NCI-H187 treated with DMSO at 0.1 percent for 48 hours (cell line): ENCODE measurements at regions not wholly inside any gene's neighbourhood (a gene's known extent, or its start where the extent isn't known, plus 50 kb on each side); places are given as distances from the start of the nearest gene placed in this dataset.
A peak's percentile ranks its signal among the peaks of the same experiment; 100 is the strongest.
"Not testable (repeated sequence)": the region's sequence is repeated elsewhere in the genome, so short reads cannot be mapped to it uniquely, and the experiment has no call there.

Experiments used
- DNase-seq: peaks from one replicate; lab custom pipeline; 2025; lab: John Stamatoyannopoulos, UW

DNA sequence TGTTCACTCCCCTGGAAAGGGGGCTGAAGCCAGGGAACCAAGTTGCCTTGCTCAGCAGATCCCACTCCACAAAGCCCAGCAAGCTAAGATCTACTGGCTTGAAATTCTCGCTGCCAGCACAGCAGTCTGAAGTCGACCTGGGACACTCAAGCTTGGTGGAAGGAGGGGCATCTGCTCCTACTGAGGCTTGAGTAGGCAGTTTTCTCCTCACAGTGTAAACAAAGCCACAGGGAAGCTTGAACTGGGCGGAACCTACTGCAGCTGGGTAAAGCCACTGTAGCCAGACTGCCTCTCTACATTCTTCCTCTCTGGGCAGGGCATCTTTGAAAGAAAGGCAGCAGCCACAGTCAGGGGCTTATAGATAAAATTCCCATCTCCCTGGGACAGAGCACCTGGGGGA lies 495.0 kb downstream of the USP25 start:
- not testable (repeated sequence) for DNase-seq

DNA sequence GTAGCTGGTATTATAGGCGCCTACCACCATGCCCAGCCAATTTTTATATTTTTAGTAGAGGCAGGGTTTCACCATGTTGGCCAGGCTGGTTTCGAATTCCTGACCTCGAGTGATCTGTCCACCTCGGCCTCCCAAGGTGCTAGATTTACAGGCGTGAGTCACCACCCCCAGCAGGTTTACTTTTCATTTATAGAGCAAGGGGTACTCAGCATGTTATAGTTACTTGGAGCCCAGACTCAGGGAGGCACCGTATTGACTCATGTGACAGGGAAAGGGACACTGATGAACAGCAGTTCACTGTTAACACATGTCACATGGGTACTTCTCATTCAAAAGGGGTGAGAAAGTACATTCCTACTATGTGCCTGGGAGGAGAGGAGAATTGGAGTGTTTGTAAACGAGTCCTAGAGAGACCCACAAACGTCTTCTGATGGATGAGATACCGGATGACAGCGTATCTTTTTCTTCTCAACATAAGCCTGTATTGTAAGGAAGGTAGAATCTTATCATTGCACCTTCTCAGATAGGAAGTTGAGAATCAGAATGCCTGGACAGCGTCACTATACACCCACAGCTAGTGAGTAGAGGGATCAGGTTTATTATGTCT lies 510.0 kb downstream of the USP25 start:
- no peak for DNase-seq

DNA sequence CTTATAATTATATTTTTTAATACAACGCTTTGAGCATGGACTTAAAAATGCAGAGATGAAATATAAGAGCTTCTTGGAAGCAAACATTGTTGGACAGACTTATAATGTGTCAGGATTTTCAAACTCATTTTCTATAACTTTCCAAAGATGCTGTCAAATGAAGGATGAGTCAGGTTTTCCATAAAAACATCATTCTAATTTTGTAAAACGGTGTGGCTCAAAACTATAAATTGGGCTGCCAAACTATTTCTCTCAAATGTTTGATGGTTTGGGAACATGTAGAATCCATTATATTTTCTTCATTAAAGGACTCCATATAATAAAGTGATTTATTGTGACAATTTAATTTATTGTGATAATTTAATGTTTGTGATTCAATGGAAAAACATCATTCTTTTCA lies 511.2 kb downstream of the USP25 start:
- no peak for DNase-seq

DNA sequence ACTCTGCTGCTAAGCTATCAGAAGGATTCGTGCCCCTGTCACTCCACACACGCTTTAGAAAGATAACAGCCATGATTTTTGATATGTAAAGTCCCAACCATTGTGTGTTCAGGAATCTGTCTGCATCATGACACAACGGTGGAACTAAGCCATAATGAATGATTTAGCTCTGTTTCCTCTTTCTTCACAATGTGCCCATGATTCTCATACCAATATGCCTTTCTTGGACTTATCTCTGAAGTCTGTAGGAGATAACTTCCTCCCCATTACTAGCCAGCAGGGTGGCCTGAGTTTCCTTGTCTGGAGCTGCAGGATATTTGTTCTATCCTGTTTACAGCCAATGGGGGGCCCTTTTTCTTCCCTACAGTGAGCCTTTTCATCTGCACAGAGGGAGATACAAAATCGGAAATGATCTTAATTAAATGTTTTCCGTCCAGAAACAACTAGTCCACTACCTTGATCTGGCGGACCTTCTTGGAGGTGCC lies 511.7 kb downstream of the USP25 start:
- no peak for DNase-seq

DNA sequence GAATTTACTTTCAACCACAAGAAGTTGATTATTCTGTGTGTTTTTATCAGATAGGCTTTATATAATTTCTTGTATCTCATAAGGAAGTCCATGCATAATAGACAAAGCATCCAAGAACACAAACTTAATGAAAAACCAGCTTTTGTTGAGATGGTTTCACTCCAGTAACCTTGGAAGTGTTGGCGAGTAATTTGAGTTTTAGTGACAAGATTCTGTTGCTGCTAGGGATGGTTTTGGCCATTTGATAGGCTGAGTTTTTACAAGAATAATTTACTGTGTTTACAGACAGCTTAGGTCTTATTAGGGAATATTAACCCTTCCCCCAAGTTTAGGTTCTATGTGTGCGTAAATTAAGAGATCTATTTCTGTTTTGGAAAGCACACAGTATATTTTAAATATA lies 513.6 kb downstream of the USP25 start:
- DNase-seq = no peak

DNA sequence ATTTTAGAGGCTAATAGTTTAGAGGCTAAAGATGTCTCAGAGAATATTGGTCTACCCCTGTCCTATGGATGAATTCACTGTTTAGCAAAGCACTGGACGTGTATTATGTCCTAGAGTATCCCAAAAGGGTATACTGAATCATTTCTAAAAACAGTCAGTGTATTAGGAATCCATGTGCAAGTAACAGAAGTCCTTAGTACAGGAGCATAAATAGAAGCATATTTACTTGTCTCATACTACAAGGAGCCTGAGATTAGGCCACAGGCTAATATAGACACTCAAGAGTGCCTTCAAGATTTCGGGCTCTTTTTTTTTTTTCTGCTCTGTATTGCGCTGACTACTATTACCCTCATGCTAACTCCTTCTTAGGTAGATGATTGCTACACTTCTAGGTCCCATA lies 518.9 kb downstream of the USP25 start:
- no peak for DNase-seq

DNA sequence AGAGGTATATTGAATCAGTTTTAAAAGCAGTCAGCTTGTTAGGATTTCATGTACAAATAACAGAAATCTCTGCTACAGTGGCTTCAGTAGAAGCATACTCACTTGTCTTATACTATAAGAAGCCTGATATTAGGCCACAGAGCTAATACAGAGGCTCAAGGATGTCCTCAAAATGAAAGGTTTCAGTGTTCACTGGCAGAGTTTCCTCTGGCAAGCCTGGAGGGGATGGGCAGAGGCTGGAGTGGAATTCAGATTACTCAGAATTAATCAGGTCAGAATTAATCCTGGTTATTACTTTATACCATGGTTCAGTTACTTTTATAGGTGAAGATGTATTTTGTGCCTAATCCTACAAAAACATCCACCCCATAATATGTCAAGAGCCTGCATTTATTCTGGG lies 520.5 kb downstream of the USP25 start:
- DNase-seq = no peak

DNA sequence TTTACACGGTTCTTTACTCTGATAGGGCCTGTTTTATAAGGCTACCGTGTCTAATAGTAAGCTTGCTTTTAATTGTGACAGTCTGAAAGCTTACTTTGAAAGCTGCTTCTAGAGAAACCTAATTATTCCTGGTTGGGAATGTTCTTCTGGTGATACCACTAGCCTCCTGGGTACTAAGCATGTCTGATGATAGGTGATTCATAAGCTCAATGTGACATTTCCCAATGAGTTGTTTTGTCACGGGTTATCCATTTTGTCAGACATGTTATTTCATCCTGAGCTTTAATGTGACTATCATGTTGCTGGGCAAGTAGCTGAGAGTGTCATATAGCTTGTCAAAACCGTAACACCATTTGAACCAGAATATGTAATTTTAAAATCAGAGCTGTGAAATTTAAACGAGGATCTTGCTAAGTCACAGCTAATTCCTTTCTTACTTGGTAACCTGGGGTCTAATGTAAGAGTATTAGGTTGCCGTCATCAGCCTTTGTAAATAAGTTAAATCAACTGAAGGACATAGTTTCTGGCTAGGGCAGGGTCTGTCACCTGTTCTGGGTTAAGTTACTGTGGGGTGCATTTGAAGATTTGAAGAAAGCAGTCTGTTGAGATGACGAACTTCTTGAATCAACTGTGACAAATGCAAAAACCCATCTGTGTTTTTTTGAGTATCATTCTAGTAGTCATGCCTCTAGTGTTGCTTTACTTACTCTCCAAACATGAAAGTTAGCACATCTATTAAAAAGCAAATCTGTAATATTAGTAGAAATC lies 529.2 kb downstream of the USP25 start:
- no peak for DNase-seq

DNA sequence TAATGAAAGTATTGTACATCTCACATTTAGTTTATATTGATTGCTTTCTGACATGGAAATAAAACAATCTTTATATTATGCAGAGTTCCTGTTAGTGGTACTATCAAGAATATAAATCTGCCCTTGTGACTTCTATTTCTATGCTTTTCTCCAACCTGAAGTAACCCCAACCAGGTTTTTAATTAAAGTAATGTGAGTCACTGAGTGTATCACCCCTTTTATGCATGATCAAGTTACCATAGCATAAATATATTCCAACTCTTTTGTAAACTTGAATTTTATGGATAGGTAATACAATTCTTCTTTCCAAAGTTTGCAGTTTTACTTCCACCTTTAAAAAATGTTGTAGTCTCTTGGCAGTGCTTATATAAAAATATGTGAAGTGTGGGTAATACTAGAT lies 532.3 kb downstream of the USP25 start:
- DNase-seq = no peak

DNA sequence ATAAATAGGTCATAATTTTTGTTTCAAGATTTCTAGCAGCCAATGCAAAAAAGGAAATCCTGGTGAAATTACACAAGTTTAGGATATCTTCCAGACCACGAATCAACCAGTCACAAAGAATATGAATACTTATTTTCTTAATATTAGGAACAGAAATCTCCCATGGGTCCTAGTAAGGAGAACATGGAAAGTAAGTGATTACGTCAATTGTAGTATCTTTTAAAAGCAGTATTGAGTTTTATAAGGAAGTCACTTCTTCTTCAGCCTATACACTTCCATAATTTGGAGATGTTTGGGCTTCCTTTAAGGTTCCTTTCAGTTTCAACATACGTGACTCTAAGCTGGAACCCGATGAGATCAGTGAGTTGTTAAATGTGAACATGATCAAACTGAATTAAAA lies 534.5 kb downstream of the USP25 start:
- no peak for DNase-seq

DNA sequence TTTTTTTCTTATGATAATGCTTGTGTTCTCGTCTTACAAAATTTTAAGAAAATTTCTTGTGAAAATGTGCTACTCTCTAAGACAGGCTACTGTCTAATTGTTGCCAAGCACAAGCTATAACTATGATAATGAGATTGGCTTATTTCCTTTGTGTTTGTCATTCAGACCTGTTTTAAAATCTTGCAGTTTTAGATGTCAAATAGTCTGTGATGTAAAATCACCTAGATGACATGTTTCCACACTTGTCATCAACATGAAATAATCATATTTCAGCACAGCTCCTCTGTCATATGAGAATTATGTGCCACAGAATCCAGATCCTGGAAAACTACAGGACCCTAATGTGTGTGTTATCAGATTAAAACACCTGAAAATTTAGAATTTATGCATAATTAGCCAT lies 539.7 kb downstream of the USP25 start:
- DNase-seq = no peak

DNA sequence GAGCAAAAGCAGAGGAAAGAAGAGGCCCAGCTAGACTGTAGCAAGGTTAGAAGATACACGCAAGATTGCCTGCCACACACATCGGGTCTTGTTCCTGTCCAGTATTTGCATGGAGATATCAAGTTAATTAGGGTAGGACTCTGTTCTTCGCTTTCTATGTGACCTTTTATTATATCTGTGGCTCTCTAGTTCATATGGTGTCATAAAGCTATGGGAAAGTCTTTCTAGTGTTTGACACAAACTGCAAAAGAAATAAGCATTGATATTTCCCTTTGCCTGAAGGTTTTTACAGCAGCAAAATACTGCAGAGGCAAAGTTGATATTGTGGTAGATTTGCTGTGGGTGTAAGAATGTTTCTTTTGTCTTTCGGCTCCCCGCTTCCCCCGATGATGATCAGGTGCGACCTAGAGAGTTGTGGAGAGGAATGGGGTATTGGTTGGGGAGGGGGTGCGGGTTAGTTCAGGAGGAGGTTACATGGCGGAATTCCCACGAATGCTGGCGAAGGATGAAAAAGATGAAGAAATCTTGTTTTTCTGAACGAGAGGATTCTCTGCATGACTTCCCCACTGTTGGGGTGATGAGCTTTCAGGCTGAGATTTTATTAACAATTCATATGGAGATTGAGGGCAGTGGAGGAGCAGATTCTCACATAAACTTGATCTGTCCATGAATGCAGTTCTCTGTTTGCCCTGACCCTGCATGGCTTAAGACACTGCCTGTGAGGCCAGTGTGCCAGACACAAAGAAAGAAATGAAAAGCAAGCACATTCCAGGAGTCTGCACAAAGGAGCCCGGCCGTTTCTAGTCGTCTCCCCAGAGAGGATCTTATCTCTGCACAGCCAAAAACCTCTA lies 550.2 kb downstream of the USP25 start:
- DNase-seq = no peak

DNA sequence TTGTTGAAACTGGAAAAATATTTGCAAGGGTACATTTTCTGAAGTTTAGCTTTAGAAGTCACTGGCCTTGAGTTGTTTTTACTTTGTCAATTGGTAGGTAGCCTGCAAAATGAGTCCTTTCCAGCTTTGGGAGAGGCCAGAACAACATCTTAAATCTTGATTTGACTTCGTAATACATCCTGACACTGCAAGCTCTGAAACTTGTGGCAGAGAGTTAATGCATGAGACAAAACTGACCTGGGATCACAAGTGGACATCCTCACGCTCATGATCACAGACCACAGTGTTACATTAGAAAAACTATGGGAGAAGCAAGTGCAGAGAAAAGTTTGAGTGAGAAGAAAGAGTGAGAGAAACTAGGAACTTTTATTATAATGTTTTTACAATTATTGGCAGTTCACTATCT lies 550.9 kb downstream of the USP25 start:
- no peak for DNase-seq

DNA sequence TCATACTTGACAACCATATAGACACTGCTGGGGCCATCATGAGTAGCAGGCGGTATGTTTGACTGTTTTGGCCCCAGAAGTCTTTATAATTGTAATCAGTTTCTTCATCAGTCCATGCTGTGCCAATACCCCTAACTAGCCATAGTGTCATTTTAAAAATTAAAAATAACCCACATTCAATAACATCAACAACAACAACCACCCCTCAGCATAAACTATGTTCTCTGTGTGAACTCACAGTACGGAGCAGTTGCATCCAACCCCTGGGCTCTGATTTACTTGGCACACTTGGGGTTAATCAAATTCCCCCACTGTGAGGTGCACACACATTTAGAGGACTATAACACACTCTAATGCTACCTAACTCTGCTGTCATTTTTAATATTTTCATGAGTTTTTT lies 553.7 kb downstream of the USP25 start:
- no peak for DNase-seq

DNA sequence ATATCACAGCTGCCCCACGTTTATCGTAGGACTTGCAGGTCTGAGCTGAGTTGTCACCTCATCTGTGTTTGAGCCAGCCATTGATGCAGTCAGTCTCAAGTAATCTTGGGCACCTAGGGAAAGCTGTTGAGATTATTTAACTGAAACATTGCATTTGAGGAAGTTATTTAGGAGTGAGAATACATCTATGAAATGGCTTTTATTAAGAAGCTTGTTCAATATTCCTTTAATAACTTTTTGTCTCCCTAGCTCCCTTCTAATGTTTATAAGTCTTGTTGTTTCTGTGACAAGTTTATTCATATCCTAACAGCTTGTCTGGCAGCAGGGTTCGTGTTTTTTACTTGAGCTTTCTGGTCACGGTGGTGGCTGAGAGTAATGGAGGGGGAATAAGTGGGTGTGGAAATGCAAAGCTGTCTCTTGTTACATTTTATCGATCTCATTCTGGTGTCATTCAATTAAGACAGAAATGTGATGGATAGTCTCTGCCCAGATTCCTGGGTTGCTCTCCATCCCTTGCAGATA lies 555.9 kb downstream of the USP25 start:
- DNase-seq = peak; percentile 6

DNA sequence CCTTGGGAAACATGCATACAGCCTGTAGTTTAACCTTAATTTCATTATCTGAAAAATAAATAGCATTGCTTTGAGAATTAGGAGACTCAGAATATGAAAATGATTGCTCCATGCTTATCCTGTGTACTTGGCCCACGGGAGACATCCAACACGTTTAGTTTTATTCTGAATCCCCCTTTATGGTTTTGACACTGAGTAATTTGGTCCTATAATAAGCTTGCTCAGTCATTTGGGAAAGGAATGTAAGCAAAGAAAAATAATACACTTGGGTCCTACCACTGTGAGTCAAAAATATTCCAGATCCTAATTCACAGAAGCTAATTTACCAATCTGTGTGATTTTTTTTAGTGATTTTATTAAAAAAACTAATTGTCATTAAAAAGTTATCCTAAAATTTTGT lies 557.3 kb downstream of the USP25 start:
- DNase-seq = no peak

DNA sequence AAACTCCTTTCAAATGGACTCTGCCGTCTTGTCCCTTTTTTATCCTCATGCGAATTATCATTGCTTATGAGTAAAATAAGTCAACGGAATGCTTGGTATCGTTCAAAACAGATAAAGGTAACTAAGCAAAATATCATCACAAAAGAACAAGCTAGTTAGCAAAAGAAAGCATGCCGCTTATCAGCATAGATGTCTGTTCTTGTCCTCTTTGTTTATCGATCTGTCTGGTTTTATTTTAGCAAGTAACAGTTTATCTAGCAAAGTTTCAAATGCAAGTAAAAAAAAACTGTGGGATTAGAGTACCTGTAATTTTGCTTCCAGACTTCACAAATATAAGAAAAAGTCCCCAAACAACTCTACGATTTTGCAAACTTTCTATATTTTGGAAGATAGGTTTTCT lies 561.5 kb downstream of the USP25 start:
- DNase-seq = no peak

DNA sequence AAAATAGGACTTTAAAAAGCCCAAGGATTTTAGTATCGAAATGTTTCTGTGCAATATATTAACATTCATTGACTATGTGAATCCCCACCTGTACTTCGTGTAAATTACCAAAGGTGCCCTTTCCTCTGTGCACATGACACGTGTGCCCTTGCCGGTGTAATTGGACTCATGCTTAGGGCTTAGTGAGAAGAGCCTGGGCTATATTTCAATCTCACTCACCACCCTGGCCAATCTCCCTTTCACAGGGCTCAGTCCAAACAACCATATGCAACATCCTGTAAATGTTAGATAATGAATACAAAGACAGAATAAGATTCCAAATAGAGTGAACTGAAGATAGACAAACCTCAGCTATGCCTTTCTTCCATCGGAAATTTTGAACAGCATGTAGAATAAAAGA lies 564.3 kb downstream of the USP25 start:
- no peak for DNase-seq

DNA sequence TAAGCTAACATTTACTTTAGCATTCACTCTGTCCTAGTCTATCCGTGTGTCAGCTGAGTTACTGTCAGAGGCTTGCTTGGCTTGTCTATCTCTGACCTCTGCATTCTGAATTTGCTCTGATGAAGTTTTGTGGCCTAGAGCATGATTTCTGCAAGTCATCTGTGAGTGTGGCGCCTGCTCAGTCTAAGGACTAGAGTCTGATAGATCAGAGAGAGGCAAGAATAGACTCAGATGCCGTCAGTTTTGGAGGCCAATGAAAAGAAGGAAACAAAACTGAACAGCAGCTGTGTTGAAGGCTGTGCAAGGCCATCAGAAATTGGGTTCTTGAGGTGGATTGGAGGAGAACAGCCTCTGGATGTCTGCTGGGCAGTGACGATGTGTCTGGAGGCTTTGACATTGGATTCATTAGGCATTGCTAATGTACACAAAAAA lies 573.1 kb downstream of the USP25 start:
- no peak for DNase-seq

DNA sequence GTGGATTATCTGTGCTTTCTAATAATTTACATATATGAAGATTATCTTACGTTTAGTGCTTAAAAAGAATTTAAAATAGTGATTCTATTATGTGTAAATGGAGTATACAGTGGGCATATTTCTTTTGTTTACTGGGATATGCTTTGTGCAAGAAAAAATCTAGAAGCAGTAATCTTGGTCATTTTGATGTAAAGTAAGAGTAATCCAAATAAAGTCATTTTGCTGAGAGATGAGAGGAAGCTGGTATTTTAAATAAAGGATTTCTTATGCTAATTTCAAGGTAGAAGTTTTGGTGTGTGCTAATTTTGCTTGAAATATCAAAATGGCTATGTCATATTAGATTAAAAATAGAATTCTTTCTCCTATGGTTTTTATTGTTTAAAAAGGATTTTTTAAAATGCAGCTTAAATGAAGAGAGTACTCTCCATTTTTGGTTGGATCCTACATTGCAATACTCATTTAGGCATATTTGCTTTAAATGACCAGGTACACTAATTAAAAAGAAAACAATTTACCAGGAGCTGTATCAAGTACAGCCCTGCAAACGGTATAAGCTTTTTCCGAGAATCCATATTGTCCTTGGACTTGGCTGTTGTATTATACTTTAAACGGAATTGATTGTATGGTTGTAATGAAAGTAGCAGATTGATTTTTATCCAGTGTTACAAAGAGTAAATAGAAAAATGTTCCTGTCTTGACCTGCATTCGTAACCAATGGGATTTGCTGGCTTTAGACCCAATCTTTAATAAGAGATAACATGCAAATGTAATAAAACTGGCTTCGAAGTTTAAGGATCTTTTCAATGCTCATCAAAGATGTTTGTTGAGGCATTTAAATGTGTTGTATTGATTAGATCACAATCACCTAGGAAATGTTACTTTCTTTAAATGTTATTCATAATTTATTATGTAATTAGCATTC lies 574.7 kb downstream of the USP25 start:
- DNase-seq = no peak

DNA sequence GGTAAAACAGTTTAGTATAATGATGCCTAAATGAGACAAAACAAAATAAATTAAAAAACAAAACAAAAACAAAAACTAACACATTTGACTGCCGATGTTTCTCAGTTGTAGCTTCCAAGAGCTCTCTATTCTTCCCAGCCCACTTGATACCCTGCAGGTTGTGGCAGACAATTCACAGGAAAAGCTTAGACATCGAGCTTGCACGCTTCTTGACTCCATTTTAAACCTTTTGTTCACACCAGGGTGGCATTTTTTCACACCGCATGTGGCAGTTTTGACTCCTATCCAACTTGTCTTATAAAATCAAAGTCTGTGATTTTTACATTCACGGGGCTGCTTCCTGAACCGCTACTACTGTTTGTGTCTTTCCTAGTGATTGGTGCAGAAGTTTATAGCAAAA lies 575.9 kb downstream of the USP25 start:
- no peak for DNase-seq

DNA sequence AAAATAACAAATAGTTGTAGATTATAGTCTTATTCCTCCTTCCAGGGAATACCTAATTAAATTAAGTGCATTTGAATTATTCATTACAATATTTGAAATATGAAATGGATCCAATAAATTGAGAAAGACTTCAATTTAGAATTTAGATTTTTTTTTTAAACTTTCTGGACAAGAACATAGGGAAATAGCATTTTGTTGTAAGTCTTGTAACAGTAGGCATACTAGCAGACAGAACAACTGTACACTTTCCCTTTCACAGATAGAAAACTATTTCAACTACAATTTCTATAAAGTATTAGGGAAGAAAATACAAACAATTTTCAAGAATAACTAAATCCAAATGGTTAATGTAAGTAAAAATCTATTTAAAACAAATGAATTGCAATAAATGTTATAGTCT lies 577.5 kb downstream of the USP25 start:
- DNase-seq = no peak
